ENCODE measurements at regions not wholly inside any gene's neighbourhood (a gene's known extent, or its start where the extent isn't known, plus 50 kb on each side); places are given as distances from the start of the nearest gene placed in this dataset.

GRCh38 chr11:19536131-19536530, 176.5 kb upstream of the NAV2 start:
- ATAC-seq: no peak
- no peak for TF ChIP-seq ZFP30 (CRISPR knock-in tag; IDR thresholded peaks at IDR 0.05)
- TF ChIP-seq ZC3H10 (CRISPR knock-in tag; IDR thresholded peaks at IDR 0.05): no peak
- no peak for TF ChIP-seq ZNF565 (CRISPR knock-in tag; conservative IDR thresholded peaks at IDR 0.05; ENCODE audit: low read depth)
- TF ChIP-seq CSRNP3 (CRISPR knock-in tag; IDR thresholded peaks at IDR 0.05): no peak
- no peak for TF ChIP-seq TCF4 (CRISPR knock-in tag; IDR thresholded peaks at IDR 0.05; ENCODE audit: borderline replicate concordance)
- TF ChIP-seq ZNF8 (CRISPR knock-in tag; IDR thresholded peaks at IDR 0.05): no peak

- TF ChIP-seq ZFP30 (CRISPR knock-in tag; IDR thresholded peaks at IDR 0.05): no peak
- TF ChIP-seq TCF4 (CRISPR knock-in tag; IDR thresholded peaks at IDR 0.05; ENCODE audit: borderline replicate concordance): peak; percentile 70; the same call in 1 of the 2 replicates
- TF ChIP-seq CREB5 (CRISPR knock-in tag; IDR thresholded peaks at IDR 0.05; ENCODE audit: low read depth): no peak
- TF ChIP-seq CSRNP3 (CRISPR knock-in tag; IDR thresholded peaks at IDR 0.05): no peak
- TF ChIP-seq SNAI2 (CRISPR knock-in tag; IDR thresholded peaks at IDR 0.05): no peak
- ATAC-seq: peak; percentile 41; the same call in 1 of the 3 replicates
Observed at GRCh38 chr11:19530505-19530904, 182.1 kb upstream of the NAV2 start.

- no peak for ATAC-seq
Observed at GRCh38 chr11:19526119-19526518, 186.5 kb upstream of the NAV2 start.

GRCh38 chr11:19525714-19526113, 186.9 kb upstream of the NAV2 start:
- TF ChIP-seq OSR1 (CRISPR knock-in tag; IDR thresholded peaks at IDR 0.05): no peak
- TF ChIP-seq CSDC2 (CRISPR knock-in tag; IDR thresholded peaks at IDR 0.05): no peak
- no peak for TF ChIP-seq ZFP3 (CRISPR knock-in tag; IDR thresholded peaks at IDR 0.05)
- no peak for TF ChIP-seq BACH2 (CRISPR knock-in tag; IDR thresholded peaks at IDR 0.05; ENCODE audit: borderline replicate concordance)
- TF ChIP-seq CSRNP3 (CRISPR knock-in tag; IDR thresholded peaks at IDR 0.05): no peak
- no peak for TF ChIP-seq ARNTL (CRISPR knock-in tag; IDR thresholded peaks at IDR 0.05; ENCODE audit: borderline replicate concordance, low read depth)
- no peak for TF ChIP-seq POU6F1 (CRISPR knock-in tag; IDR thresholded peaks at IDR 0.05; ENCODE audit: borderline replicate concordance, low read depth)
- TF ChIP-seq ESRRG (CRISPR knock-in tag; IDR thresholded peaks at IDR 0.05): no peak
- no peak for TF ChIP-seq CREB5 (CRISPR knock-in tag; IDR thresholded peaks at IDR 0.05; ENCODE audit: low read depth)
- no peak for TF ChIP-seq SNAI2 (CRISPR knock-in tag; IDR thresholded peaks at IDR 0.05)
- TF ChIP-seq TCF4 (CRISPR knock-in tag; IDR thresholded peaks at IDR 0.05; ENCODE audit: borderline replicate concordance): no peak
- no peak for TF ChIP-seq ZNF565 (CRISPR knock-in tag; conservative IDR thresholded peaks at IDR 0.05; ENCODE audit: low read depth)
- TF ChIP-seq PPARA (CRISPR knock-in tag; IDR thresholded peaks at IDR 0.05; ENCODE audit: borderline replicate concordance): no peak
- no peak for TF ChIP-seq ZNF8 (CRISPR knock-in tag; IDR thresholded peaks at IDR 0.05)
- ATAC-seq: no peak

More at GRCh38 chr11:19526119-19526518, 186.5 kb upstream of the NAV2 start:
- no peak for TF ChIP-seq SNAI2 (CRISPR knock-in tag; IDR thresholded peaks at IDR 0.05)

- no peak for ATAC-seq
- TF ChIP-seq RARB (CRISPR knock-in tag; IDR thresholded peaks at IDR 0.05) (no peak), PPARA (CRISPR knock-in tag; IDR thresholded peaks at IDR 0.05; ENCODE audit: borderline replicate concordance) (no peak), CSDC2 (CRISPR knock-in tag; IDR thresholded peaks at IDR 0.05) (no peak), ISL1 (CRISPR knock-in tag; IDR thresholded peaks at IDR 0.05) (no peak), OSR1 (CRISPR knock-in tag; IDR thresholded peaks at IDR 0.05) (no peak), ZC3H10 (CRISPR knock-in tag; IDR thresholded peaks at IDR 0.05) (no peak), TSHZ2 (CRISPR knock-in tag; IDR thresholded peaks at IDR 0.05) (no peak)
Observed at GRCh38 chr11:19525276-19525675, 187.4 kb upstream of the NAV2 start.
